Activated CD8-positive, alpha-beta memory T cell treated with anti-CD3 and anti-CD28 coated beads, Interleukin-2, amount 10 ng/mL, durations not matched to agents 7 days and 5 days (primary cell): ENCODE measurements at regions not wholly inside any gene's neighbourhood (a gene's known extent, or its start where the extent isn't known, plus 50 kb on each side); places are given as distances from the start of the nearest gene placed in this dataset.
A peak's percentile ranks its signal among the peaks of the same experiment; 100 is the strongest.

Experiments
- ATAC-seq: fragments of 150-1000 bp; cut with Tn5 transposase; one replicate; pipeline ENCODE4 v1.10.0; 2021; ENCODE audit warnings: moderate library complexity
- CTCF ChIA-PET: fragments of 350-600 bp; sonication (Branson Sonifier 250); formaldehyde crosslinking; loops from one replicate; lab custom pipeline; 2021; ENCODE audit warnings: antibody characterized with exemption; lab: Charles Lee
- DNase-seq: peaks from one replicate; pipeline ENCODE4 v3.0.0-alpha.2; 2020
- H3K27ac Mint-ChIP-seq: one replicate; pipeline ENCODE4 v1.8.0; 2021; ENCODE audit warnings: mild to moderate bottlenecking, mixed read lengths
- H3K27me3 Mint-ChIP-seq: one replicate; pipeline ENCODE4 v1.8.0; 2021; ENCODE audit warnings: mixed read lengths
- H3K36me3 Mint-ChIP-seq: one replicate; pipeline ENCODE4 v1.8.0; 2021; ENCODE audit warnings: mild to moderate bottlenecking, mixed read lengths
- H3K4me1 Mint-ChIP-seq: one replicate; pipeline ENCODE4 v1.8.0; 2021; ENCODE audit warnings: mixed read lengths
- H3K4me3 Mint-ChIP-seq: one replicate; pipeline ENCODE4 v1.8.0; 2021; ENCODE audit warnings: mild to moderate bottlenecking, moderate library complexity, mixed read lengths
- H3K9me3 Mint-ChIP-seq: one replicate; pipeline ENCODE4 v1.8.0; 2022; ENCODE audit warnings: low read depth, mixed read lengths

DNA sequence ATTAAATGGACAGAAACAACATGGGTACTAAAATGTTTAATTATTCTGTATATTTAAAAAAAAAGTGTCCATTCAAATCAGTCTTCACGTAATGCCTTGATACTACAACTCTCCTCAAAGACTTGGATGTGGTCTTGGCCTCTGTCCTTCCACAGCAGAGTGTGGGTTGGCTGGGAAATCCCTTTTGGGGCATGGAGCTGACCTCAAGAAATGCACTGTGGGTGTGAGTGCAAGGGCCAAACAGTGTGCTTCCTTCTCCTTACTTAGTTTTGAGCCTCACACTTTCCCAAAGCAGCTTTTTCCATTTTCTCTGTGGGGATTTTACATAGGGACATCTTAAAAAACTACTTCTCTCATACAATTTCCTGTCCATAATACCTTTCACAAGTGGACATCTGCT, 607.4 kb downstream of the EFNB2 start:
- Mint-ChIP-seq H3K27me3 (no peaks in the 10 kb centered on the region), H3K9me3 (no peaks in the 10 kb centered on the region)
- CTCF ChIA-PET, result no interaction called here

GRCh38 chr13:105925496-105925895, 610.0 kb downstream of the EFNB2 start:
- H3K4me1 Mint-ChIP-seq, result no peaks in the 10 kb centered on the region
- H3K27ac Mint-ChIP-seq, result no peak overlapping the region
- H3K36me3 Mint-ChIP-seq, result no peaks in the 10 kb centered on the region
- CTCF ChIA-PET, result no interaction called here
- H3K9me3 Mint-ChIP-seq, result no peaks in the 10 kb centered on the region
- no peaks in the 10 kb centered on the region for H3K27me3 Mint-ChIP-seq
- DNase-seq (no peak), ATAC-seq (no peak)
- no peak overlapping the region for H3K4me3 Mint-ChIP-seq

More for the DNA sequence above, 607.4 kb downstream of the EFNB2 start:
- no peak overlapping the region for H3K27ac Mint-ChIP-seq
- no peaks in the 10 kb centered on the region for H3K36me3 Mint-ChIP-seq
- no peaks in the 10 kb centered on the region for H3K4me1 Mint-ChIP-seq
- no peak for ATAC-seq
- DNase-seq, result no peak
- no peak overlapping the region for H3K4me3 Mint-ChIP-seq

DNA sequence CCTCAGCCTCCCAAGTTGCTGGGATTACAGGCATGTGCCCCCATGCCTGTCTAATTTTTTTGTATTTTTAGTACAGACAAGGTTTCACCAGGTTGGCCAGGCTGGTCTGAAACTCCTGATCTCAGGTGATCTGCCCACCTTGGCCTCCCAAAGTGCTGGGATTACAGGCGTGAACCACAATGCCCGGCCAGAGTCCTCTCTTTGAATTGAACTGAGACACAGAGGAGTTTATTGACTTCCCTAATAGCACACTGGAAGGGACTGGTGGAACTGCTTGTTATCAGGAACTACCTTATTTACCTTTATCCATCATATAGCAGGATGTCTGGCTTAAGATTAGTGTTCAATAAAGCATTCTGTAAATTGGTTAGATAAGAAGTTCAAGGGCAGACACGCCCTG, 613.8 kb downstream of the EFNB2 start:
- H3K4me3 Mint-ChIP-seq, result no peak overlapping the region
- ATAC-seq (no peak), DNase-seq (no peak)
- H3K27me3 Mint-ChIP-seq, result no peaks in the 10 kb centered on the region
- no peak overlapping the region for H3K27ac Mint-ChIP-seq
- H3K36me3 Mint-ChIP-seq, result no peaks in the 10 kb centered on the region
- no peaks in the 10 kb centered on the region for H3K9me3 Mint-ChIP-seq
- CTCF ChIA-PET, result no interaction called here
- no peaks in the 10 kb centered on the region for H3K4me1 Mint-ChIP-seq

- no peak overlapping the region for H3K27ac Mint-ChIP-seq
These were observed 615.1 kb downstream of the EFNB2 start for GRCh38 chr13:105920370-105920769.

DNA sequence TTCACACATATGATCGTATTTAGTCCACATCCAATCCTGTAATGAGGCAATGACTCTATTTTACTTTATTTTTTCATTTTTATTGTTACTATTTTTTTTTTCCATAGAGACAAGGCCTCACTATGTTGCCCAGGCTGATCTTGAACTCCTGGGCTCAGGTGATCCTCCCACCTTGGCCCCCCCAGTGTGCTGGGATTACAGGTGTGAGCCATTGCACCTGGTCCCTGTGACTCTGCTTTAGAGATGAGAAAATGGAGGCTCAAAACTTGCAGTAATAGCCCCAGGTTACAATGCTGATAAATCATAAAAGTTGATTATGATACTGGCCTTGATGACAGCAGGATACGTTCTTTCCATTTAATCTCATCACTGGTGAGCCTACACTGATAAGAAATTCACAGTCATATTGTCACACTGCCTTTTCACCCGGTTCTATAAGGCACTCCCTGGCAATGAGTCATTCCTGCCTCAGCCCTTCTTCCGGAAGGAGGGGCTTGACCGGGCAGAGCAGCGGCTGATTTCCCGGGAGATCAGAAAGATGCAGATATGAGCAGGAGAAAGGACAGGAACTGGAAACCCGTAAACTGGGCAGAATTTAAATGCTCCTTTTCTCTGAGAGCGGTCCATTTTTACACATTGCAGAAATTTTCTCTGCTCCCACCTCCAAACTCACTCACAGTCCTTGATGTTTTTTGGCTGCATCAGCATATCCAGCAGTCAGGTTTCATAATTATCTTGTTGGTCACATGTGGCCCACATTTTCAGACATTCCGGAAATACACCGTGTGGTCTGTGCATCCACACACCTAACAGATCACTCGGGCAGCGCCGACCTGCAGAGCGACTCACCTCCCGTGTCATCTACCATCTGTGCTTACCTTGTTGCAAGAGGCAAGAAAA, 616.4 kb downstream of the EFNB2 start:
- ATAC-seq (no peak), DNase-seq (no peak)
- Mint-ChIP-seq H3K9me3 (no peaks in the 10 kb centered on the region), H3K27me3 (no peaks in the 10 kb centered on the region), H3K4me3 (no peak overlapping the region), H3K4me1 (no peaks in the 10 kb centered on the region), H3K27ac (no peak overlapping the region), H3K36me3 (no peaks in the 10 kb centered on the region)
- CTCF ChIA-PET, result no interaction called here

More at GRCh38 chr13:105920370-105920769, 615.1 kb downstream of the EFNB2 start:
- Mint-ChIP-seq H3K27me3 (no peaks in the 10 kb centered on the region), H3K4me1 (no peaks in the 10 kb centered on the region), H3K4me3 (no peak overlapping the region), H3K9me3 (no peaks in the 10 kb centered on the region), H3K36me3 (no peaks in the 10 kb centered on the region)
- CTCF ChIA-PET, result no interaction called here
- no peak for DNase-seq
- no peak for ATAC-seq

- Mint-ChIP-seq H3K4me3 (no peak overlapping the region), H3K4me1 (no peaks in the 10 kb centered on the region), H3K27me3 (no peaks in the 10 kb centered on the region), H3K36me3 (no peaks in the 10 kb centered on the region), H3K27ac (no peak overlapping the region), H3K9me3 (no peaks in the 10 kb centered on the region)
- CTCF ChIA-PET, result interaction anchor here (0.6 kb wide), 1 partner anchor 47 kb away, joined by 4 read pairs; no protein-coding TSS in a partner anchor
- no peak for DNase-seq
- ATAC-seq, result no peak
These were observed 620.2 kb downstream of the EFNB2 start for GRCh38 chr13:105915146-105915850.

GRCh38 chr13:105914291-105915036, 621.0 kb downstream of the EFNB2 start:
- DNase-seq (no peak), ATAC-seq (no peak)
- Mint-ChIP-seq H3K36me3 (no peaks in the 10 kb centered on the region), H3K27ac (no peak overlapping the region), H3K27me3 (no peaks in the 10 kb centered on the region), H3K9me3 (no peaks in the 10 kb centered on the region), H3K4me3 (no peak overlapping the region), H3K4me1 (no peaks in the 10 kb centered on the region)
- CTCF ChIA-PET, result interaction anchor here (0.6 kb wide), 1 partner anchor 46 kb away, joined by 4 read pairs; no protein-coding TSS in a partner anchor

DNA sequence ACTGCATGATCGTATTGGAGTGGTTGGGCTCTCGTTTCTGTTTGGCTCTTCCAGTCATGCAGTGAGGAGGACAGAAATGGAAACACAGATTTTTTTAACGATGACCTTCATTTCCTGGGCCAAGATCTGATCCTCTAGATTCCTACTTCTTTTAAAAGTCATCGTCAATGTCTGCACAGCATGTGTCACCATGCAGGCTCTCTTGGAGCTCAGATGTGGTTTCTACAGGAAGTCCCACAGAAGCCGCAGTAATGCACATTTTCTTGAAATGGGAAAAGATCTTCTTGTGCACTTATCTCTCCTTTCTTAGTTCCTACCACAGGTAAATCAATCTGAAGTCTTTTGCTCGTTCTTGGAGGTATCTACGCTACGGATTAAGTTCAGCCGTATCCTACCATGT, 626.9 kb downstream of the EFNB2 start:
- ATAC-seq (peak; percentile 45), DNase-seq (peak; percentile 46)
- Mint-ChIP-seq H3K4me1 (peaks cover 14% of the 10 kb centered on the region), H3K4me3 (no peak overlapping the region), H3K9me3 (no peaks in the 10 kb centered on the region), H3K27me3 (peaks cover 4% of the 10 kb centered on the region), H3K36me3 (no peaks in the 10 kb centered on the region), H3K27ac (no peak overlapping the region)
- CTCF ChIA-PET, result no interaction called here

DNA sequence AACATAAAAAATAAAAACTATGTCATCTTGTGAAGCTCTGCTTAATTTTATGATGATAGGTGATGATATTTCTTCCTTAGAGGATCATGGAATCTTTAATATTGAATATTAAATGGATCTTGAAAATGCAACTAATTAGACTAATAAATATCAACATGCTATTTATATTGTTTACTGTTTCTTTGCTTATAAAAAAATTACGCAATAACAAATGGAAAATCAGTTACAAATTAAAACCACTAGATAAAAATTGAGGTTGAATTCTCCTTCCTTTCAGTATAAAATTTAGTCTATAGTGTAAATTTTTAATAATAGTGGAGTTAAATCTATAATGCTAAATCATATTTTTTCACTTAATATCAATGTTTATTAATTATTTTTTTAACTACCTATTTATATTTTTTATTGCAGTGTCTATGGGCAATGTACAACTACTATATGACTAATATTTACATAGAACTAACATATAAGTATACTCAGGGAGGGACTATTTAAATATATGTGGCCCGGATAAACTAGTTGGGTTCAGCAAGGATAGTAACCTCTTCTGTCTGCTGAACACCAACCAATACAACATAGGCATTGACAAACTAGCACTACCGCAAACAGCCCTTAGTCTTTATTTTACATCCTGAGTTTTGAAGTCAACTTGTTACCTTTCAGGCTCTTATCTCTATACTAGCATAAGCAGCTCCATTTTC, 628.0 kb downstream of the EFNB2 start:
- ATAC-seq, result no peak
- CTCF ChIA-PET, result no interaction called here
- DNase-seq, result no peak
- Mint-ChIP-seq H3K36me3 (no peaks in the 10 kb centered on the region), H3K27me3 (peaks cover 4% of the 10 kb centered on the region), H3K4me1 (peaks cover 14% of the 10 kb centered on the region), H3K27ac (no peak overlapping the region), H3K4me3 (no peak overlapping the region), H3K9me3 (no peaks in the 10 kb centered on the region)

GRCh38 chr13:105906746-105907145, 628.7 kb downstream of the EFNB2 start:
- no peak overlapping the region for H3K4me3 Mint-ChIP-seq
- CTCF ChIA-PET, result no interaction called here

DNA sequence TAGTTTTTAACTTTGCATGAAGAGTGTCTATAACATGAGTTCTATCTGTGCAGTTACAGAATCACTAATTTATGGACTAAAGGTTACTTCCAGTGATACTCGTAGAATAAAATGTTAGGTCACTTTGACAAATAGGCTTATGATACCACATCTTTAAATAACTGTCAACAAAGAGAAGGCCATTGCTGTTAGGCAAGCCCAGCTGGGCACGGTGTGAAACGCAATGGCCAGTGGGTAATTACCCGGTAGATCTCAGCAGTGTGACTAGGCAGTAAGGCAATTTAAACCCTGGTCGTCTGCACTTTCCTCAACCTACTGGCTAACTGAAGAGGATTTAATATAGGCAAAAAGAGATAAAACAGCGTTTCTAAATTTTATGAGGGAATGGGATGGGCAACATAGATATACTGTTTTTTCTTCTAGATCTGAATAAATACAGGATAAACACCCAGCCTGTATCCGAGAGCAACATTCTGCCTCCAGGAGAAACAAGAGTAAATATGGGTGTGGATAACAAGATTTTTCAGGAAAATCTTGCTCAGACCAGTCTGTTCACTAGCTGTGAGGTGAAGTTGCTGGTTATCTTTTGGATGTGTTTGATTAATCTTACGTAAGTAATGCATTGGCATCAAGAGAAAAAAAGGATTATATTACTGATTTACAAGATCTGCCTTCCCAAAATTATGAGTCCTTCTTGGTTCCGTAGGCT, 631.3 kb downstream of the EFNB2 start:
- Mint-ChIP-seq H3K9me3 (no peaks in the 10 kb centered on the region), H3K4me3 (no peak overlapping the region), H3K27me3 (peaks cover 4% of the 10 kb centered on the region), H3K36me3 (no peaks in the 10 kb centered on the region), H3K4me1 (peaks cover 13% of the 10 kb centered on the region), H3K27ac (no peak overlapping the region)
- CTCF ChIA-PET, result no interaction called here
- no peak for ATAC-seq
- no peak for DNase-seq

More at GRCh38 chr13:105906746-105907145, 628.7 kb downstream of the EFNB2 start:
- H3K27me3 Mint-ChIP-seq, result peaks cover 4% of the 10 kb centered on the region
- no peaks in the 10 kb centered on the region for H3K9me3 Mint-ChIP-seq
- H3K27ac Mint-ChIP-seq, result no peak overlapping the region
- H3K36me3 Mint-ChIP-seq, result no peaks in the 10 kb centered on the region
- ATAC-seq, result no peak
- H3K4me1 Mint-ChIP-seq, result peaks cover 14% of the 10 kb centered on the region
- no peak for DNase-seq

GRCh38 chr13:105902396-105902795, 633.1 kb downstream of the EFNB2 start:
- DNase-seq, result no peak
- H3K4me3 Mint-ChIP-seq, result no peak overlapping the region

More at GRCh38 chr13:105902396-105902795, 633.1 kb downstream of the EFNB2 start:
- Mint-ChIP-seq H3K36me3 (no peaks in the 10 kb centered on the region), H3K4me1 (no peaks in the 10 kb centered on the region), H3K27ac (no peak overlapping the region), H3K9me3 (peaks cover 4% of the 10 kb centered on the region), H3K27me3 (no peaks in the 10 kb centered on the region)
- ATAC-seq, result no peak
- CTCF ChIA-PET, result no interaction called here
